NCI-H2227 (cell line): ENCODE measurements at regions not wholly inside any gene's neighbourhood (a gene's known extent, or its start where the extent isn't known, plus 50 kb on each side); places are given as distances from the start of the nearest gene placed in this dataset.
"Not testable (repeated sequence)": the region's sequence is repeated elsewhere in the genome, so short reads cannot be mapped to it uniquely, and the experiment has no call there.

Experiments used
- DNase-seq: peaks from one replicate; lab custom pipeline; 2025; ENCODE audit not compliant: unreplicated experiment; lab: John Stamatoyannopoulos, UW

- DNase-seq, result no peak
Observed at GRCh38 chr4:28443371-28443770, 1582.7 kb downstream of the STIM2 start.

- DNase-seq, result no peak
Observed at GRCh38 chr4:28443801-28444412, 1583.3 kb downstream of the STIM2 start.

- DNase-seq, result no peak
Observed at GRCh38 chr4:28444886-28445496, 1584.3 kb downstream of the STIM2 start.

GRCh38 chr4:28449085-28449484 lies 1588.4 kb downstream of the STIM2 start:
- DNase-seq, result no peak

GRCh38 chr4:28451346-28451745 lies 1590.7 kb downstream of the STIM2 start:
- DNase-seq, result no peak

- no peak for DNase-seq
Observed at GRCh38 chr4:28462766-28463700, 1602.4 kb downstream of the STIM2 start.

- no peak for DNase-seq
Observed at GRCh38 chr4:28464823-28465222, 1604.2 kb downstream of the STIM2 start.

GRCh38 chr4:28466886-28467285 lies 1606.2 kb downstream of the STIM2 start:
- DNase-seq, result not testable (repeated sequence)

GRCh38 chr4:28469387-28469786 lies 1608.7 kb downstream of the STIM2 start:
- DNase-seq, result no peak

- no peak for DNase-seq
Observed at GRCh38 chr4:28469886-28470285, 1609.2 kb downstream of the STIM2 start.

GRCh38 chr4:28475381-28475780 lies 1614.7 kb downstream of the STIM2 start:
- DNase-seq, result no peak

- DNase-seq, result no peak
Observed at GRCh38 chr4:28479666-28480065, 1619.0 kb downstream of the STIM2 start.

- no peak for DNase-seq
Observed at GRCh38 chr4:28481565-28481964, 1620.9 kb downstream of the STIM2 start.

GRCh38 chr4:28482580-28483270 lies 1622.1 kb downstream of the STIM2 start:
- no peak for DNase-seq

GRCh38 chr4:28488021-28488420 lies 1627.4 kb downstream of the STIM2 start:
- DNase-seq, result no peak

- no peak for DNase-seq
Observed at GRCh38 chr4:28490669-28491068, 1630.0 kb downstream of the STIM2 start.

GRCh38 chr4:28505064-28505463 lies 1644.4 kb downstream of the STIM2 start:
- DNase-seq, result no peak

- DNase-seq, result no peak
Observed at GRCh38 chr4:28508636-28509035, 1648.0 kb downstream of the STIM2 start.

- DNase-seq, result not testable (repeated sequence)
Observed at GRCh38 chr4:28514766-28515165, 1654.1 kb downstream of the STIM2 start.

- no peak for DNase-seq
Observed at GRCh38 chr4:28518561-28519165, 1658.0 kb downstream of the STIM2 start.

GRCh38 chr4:28523681-28524190 lies 1663.1 kb downstream of the STIM2 start:
- DNase-seq, result no peak
